Tibial artery (tissue), 4 donors: ENCODE measurements at regions not wholly inside any gene's neighbourhood (a gene's known extent, or its start where the extent isn't known, plus 50 kb on each side); places are given as distances from the start of the nearest gene placed in this dataset.

Experiments used
- DNase-seq, 2 donors: peaks; one replicate each; pipeline ENCODE4 v3.0.0-alpha.2; 2019
- H3K27ac ChIP-seq, 2 donors: fragments of 200-600 bp; sonication (generic) in 1 of 2; 1 replicate in 1 of 2; 2 replicates in 1 of 2; pipeline ENCODE4 v1.5.1; 2018 to 2019; ENCODE audit warnings: mild to moderate bottlenecking in 1 of 2
- H3K27me3 ChIP-seq, 2 donors: fragments of 200-600 bp; sonication (generic) in 1 of 2; one replicate each; pipeline versions ENCODE4 v1.5.1 to v1.6.0; 2016 to 2019
- H3K36me3 ChIP-seq, 3 donors: fragments of 200-600 bp; sonication (generic) in 2 of 3; one replicate each; pipeline ENCODE4 v1.5.1; 2016 to 2019; ENCODE audit warnings: mild to moderate bottlenecking in 2 of 3
- H3K4me1 ChIP-seq, 4 donors: fragments of 200-600 bp; sonication (generic) in 2 of 4; 1 replicate in 3 of 4; 2 replicates in 1 of 4; pipeline ENCODE4 v1.5.1; 2016 to 2019
- H3K4me3 ChIP-seq, 2 donors: fragments of 200-600 bp; sonication (generic) in 1 of 2; 1 replicate in 1 of 2; 2 replicates in 1 of 2; pipeline ENCODE4 v1.5.1; 2018 to 2019; ENCODE audit warnings: mild to moderate bottlenecking in 2 of 2
- H3K9me3 ChIP-seq, 3 donors: fragments of 200-600 bp; sonication (generic) in 1 of 3; one replicate each; pipeline ENCODE4 v1.5.1; 2016 to 2019
- CTCF ChIP-seq, 2 experiments: fragments of 200-600 bp in 1 of 2; fragments of 450-650 bp in 1 of 2; IDR thresholded peaks; one replicate each; pipeline ENCODE4 v1.5.1; 2017 to 2019; ENCODE audit warnings: antibody characterized with exemption in 2 of 2, mild to moderate bottlenecking in 1 of 2, moderate library complexity in 1 of 2
- intact Hi-C: fragments of 100-400 bp; cut with DNase I; formaldehyde crosslinking; loops from one replicate; pipeline ENCODE4 v1.15.0; 2023; ENCODE audit warnings: low total_unique reads

GRCh38 chr2:65688141-65688886 lies 255.9 kb upstream of the SPRED2 start:
- TF ChIP-seq CTCF (IDR thresholded peaks at IDR 0.05) = no peak
- no peak overlapping the region for H3K27ac ChIP-seq
- DNase-seq = no peak
- H3K9me3 ChIP-seq = no peaks in the 10 kb centered on the region
- no peaks in the 10 kb centered on the region for H3K4me1 ChIP-seq
- no peak overlapping the region for H3K4me3 ChIP-seq
- intact Hi-C loops = no loop called here
- H3K36me3 ChIP-seq = no peaks in the 10 kb centered on the region
- H3K27me3 ChIP-seq = peaks cover 0 to 7% of the 10 kb centered on the region in 2 donors

GRCh38 chr2:65687614-65688013 lies 255.2 kb upstream of the SPRED2 start:
- DNase-seq = no peak
- H3K4me3 ChIP-seq = no peak overlapping the region
- no peak for TF ChIP-seq CTCF (IDR thresholded peaks at IDR 0.05)
- no peaks in the 10 kb centered on the region for H3K9me3 ChIP-seq
- H3K4me1 ChIP-seq = no peaks in the 10 kb centered on the region
- intact Hi-C loops = no loop called here
- peaks cover 0 to 7% of the 10 kb centered on the region in 2 donors for H3K27me3 ChIP-seq
- H3K27ac ChIP-seq = no peak overlapping the region
- H3K36me3 ChIP-seq = no peaks in the 10 kb centered on the region

GRCh38 chr2:65686928-65687521 lies 254.6 kb upstream of the SPRED2 start:
- H3K36me3 ChIP-seq = no peaks in the 10 kb centered on the region
- TF ChIP-seq CTCF (IDR thresholded peaks at IDR 0.05) = no peak
- peaks cover 0 to 6% of the 10 kb centered on the region in 2 donors for H3K27me3 ChIP-seq
- H3K27ac ChIP-seq = no peak overlapping the region
- intact Hi-C loops = no loop called here
- H3K9me3 ChIP-seq = no peaks in the 10 kb centered on the region
- no peaks in the 10 kb centered on the region for H3K4me1 ChIP-seq
- no peak overlapping the region for H3K4me3 ChIP-seq
- no peak for DNase-seq

- DNase-seq = no peak
- intact Hi-C loops = no loop called here
These were observed 249.1 kb upstream of the SPRED2 start for GRCh38 chr2:65681503-65681902.

GRCh38 chr2:65678779-65679391 lies 246.5 kb upstream of the SPRED2 start:
- no peak overlapping the region for H3K27ac ChIP-seq
- peaks cover 0 to 13% (median 4%) of the 10 kb centered on the region in 3 donors for H3K9me3 ChIP-seq
- H3K27me3 ChIP-seq = no peaks in the 10 kb centered on the region
- no peak for TF ChIP-seq CTCF (IDR thresholded peaks at IDR 0.05)
- no peaks in the 10 kb centered on the region for H3K4me1 ChIP-seq
- no peak overlapping the region for H3K4me3 ChIP-seq
- intact Hi-C loops = no loop called here
- DNase-seq = no peak
- no peaks in the 10 kb centered on the region for H3K36me3 ChIP-seq

More at GRCh38 chr2:65681503-65681902, 249.1 kb upstream of the SPRED2 start:
- Histone ChIP-seq H3K4me3 (no peak overlapping the region), H3K9me3 (no peaks in the 10 kb centered on the region), H3K27me3 (no peaks in the 10 kb centered on the region), H3K27ac (no peak overlapping the region), H3K4me1 (no peaks in the 10 kb centered on the region), H3K36me3 (no peaks in the 10 kb centered on the region)
- TF ChIP-seq CTCF (IDR thresholded peaks at IDR 0.05) = no peak
